ENCODE measurements at regions not wholly inside any gene's neighbourhood (a gene's known extent, or its start where the extent isn't known, plus 50 kb on each side); places are given as distances from the start of the nearest gene placed in this dataset.
"Not testable (repeated sequence)": the region's sequence is repeated elsewhere in the genome, so short reads cannot be mapped to it uniquely, and the experiment has no call there.

- DNase-seq (ENCODE audit: low read depth in 3 of 3) = no peak
Measured at GRCh38 chr2:19201911-19202462, 156.4 kb downstream of the OSR1 start.

- DNase-seq (ENCODE audit: low read depth in 3 of 3) = no peak
Measured at GRCh38 chr2:19198381-19198780, 160.0 kb downstream of the OSR1 start.

- DNase-seq (ENCODE audit: low read depth in 3 of 3) = no peak
Measured at GRCh38 chr2:19195661-19196060, 162.8 kb downstream of the OSR1 start.

GRCh38 chr2:19189391-19189790 lies 169.0 kb downstream of the OSR1 start:
- DNase-seq (ENCODE audit: low read depth in 3 of 3) = no peak

GRCh38 chr2:19187323-19188020 lies 171.0 kb downstream of the OSR1 start:
- DNase-seq (ENCODE audit: low read depth in 3 of 3) = no peak

GRCh38 chr2:19185086-19185485 lies 173.3 kb downstream of the OSR1 start:
- DNase-seq (ENCODE audit: low read depth in 3 of 3) = no peak

GRCh38 chr2:19178175-19178574 lies 180.2 kb downstream of the OSR1 start:
- DNase-seq (ENCODE audit: low read depth in 3 of 3) = no peak

- DNase-seq (ENCODE audit: low read depth in 3 of 3) = no peak
Measured at GRCh38 chr2:19176977-19177376, 181.4 kb downstream of the OSR1 start.

GRCh38 chr2:19176172-19176852 lies 182.1 kb downstream of the OSR1 start:
- no peak for DNase-seq (ENCODE audit: low read depth in 3 of 3)

GRCh38 chr2:19174176-19174575 lies 184.2 kb downstream of the OSR1 start:
- no peak for DNase-seq (ENCODE audit: low read depth in 3 of 3)

GRCh38 chr2:19171409-19171808 lies 187.0 kb downstream of the OSR1 start:
- DNase-seq (ENCODE audit: low read depth in 3 of 3) = no peak

GRCh38 chr2:19169134-19169768 lies 189.2 kb downstream of the OSR1 start:
- no peak for DNase-seq (ENCODE audit: low read depth in 3 of 3)

GRCh38 chr2:19164099-19164498 lies 194.3 kb downstream of the OSR1 start:
- not testable (repeated sequence) for DNase-seq (ENCODE audit: low read depth in 3 of 3)

GRCh38 chr2:19158896-19159295 lies 199.5 kb downstream of the OSR1 start:
- DNase-seq (ENCODE audit: low read depth in 3 of 3) = no peak

- DNase-seq (ENCODE audit: low read depth in 3 of 3) = no peak
Measured at GRCh38 chr2:19158211-19158610, 200.2 kb downstream of the OSR1 start.

GRCh38 chr2:19156646-19157045 lies 201.8 kb downstream of the OSR1 start:
- DNase-seq (ENCODE audit: low read depth in 3 of 3) = no peak

- no peak for DNase-seq (ENCODE audit: low read depth in 3 of 3)
Measured at GRCh38 chr2:19150726-19151125, 207.7 kb downstream of the OSR1 start.

- DNase-seq (ENCODE audit: low read depth in 3 of 3) = no peak
Measured at GRCh38 chr2:19146867-19147266, 211.6 kb downstream of the OSR1 start.

- DNase-seq (ENCODE audit: low read depth in 3 of 3) = no peak
Measured at GRCh38 chr2:19141234-19142004, 217.0 kb downstream of the OSR1 start.

- DNase-seq (ENCODE audit: low read depth in 3 of 3) = no peak
Measured at GRCh38 chr2:19140463-19141208, 217.8 kb downstream of the OSR1 start.

- DNase-seq (ENCODE audit: low read depth in 3 of 3) = no peak
Measured at GRCh38 chr2:19139386-19139785, 219.0 kb downstream of the OSR1 start.
